Chondrocyte (in vitro differentiated cells): ENCODE measurements at regions not wholly inside any gene's neighbourhood (a gene's known extent, or its start where the extent isn't known, plus 50 kb on each side); places are given as distances from the start of the nearest gene placed in this dataset.

Experiments
- DNase-seq: peaks from one replicate; pipeline ENCODE4 v3.0.0; 2021; ENCODE audit warnings: mixed read lengths, low spot score
- H3K27ac Mint-ChIP-seq: one replicate; pipeline ENCODE4 v1.8.0; 2021; ENCODE audit warnings: mild to moderate bottlenecking, moderate library complexity, mixed read lengths; ENCODE audit not compliant: unreplicated experiment
- H3K27me3 Mint-ChIP-seq: 2 replicates; pipeline ENCODE4 v1.8.0; 2021; ENCODE audit warnings: low read depth, mixed read lengths
- H3K36me3 Mint-ChIP-seq: 2 replicates; pipeline ENCODE4 v1.8.0; 2021; ENCODE audit warnings: low read depth, mixed read lengths
- H3K4me1 Mint-ChIP-seq: 2 replicates; pipeline ENCODE4 v1.8.0; 2021; ENCODE audit warnings: low read depth, mild to moderate bottlenecking, mixed read lengths
- H3K4me3 Mint-ChIP-seq: one replicate; pipeline ENCODE4 v1.8.0; 2021; ENCODE audit warnings: mild to moderate bottlenecking, moderate library complexity, mixed read lengths; ENCODE audit not compliant: unreplicated experiment
- H3K9me3 Mint-ChIP-seq: 2 replicates; pipeline ENCODE4 v1.8.0; 2021; ENCODE audit warnings: low read depth, mixed read lengths
- TF ChIP-seq, protein P1 (sequence below): fragments of 200-600 bp; sonication (generic); IDR thresholded peaks from 2 replicates; pipeline ENCODE4 v1.5.0; 2021; ENCODE audit warnings: antibody characterized with exemption, mild to moderate bottlenecking, moderate library complexity

DNA sequence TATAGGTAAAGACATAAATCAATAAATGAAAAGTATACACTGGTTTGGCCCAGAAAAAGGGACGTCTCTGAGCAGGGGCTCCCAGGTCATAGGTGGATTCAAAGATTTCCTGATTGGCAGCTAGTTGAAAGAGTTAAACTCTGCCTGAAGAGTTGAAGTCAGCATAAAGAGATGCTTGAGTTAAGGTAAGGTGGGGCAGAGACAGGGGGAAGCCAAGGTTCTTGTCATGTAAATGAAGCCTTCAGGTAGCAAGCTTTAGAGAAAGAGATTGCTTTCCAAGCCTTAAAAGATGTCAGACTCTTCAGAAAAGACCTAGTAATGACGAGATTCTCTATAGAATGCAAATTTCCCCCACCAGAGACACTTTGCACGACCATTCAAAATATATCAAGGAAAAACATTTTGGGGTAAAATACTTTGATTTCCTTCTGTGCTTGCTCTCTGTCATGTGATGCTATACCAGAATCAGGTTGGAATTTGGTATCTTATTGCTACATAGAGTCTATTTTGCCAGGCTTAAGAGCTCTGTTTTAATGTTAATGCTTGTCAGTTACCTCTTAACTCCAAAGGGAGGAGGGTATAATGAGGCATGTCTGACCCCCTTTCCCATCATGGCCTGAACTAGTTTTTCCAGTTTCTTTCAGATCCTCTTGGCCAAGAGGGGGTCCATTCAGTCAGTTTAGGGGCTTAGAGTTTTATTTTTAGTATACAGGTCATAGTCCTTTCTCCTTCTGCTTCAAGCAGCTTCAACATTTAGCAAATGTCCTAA lies 429.6 kb downstream of the ADRA2A start:
- peaks cover 2% of the 10 kb centered on the region for H3K27me3 Mint-ChIP-seq
- DNase-seq: no peak
- no peak overlapping the region for H3K4me3 Mint-ChIP-seq
- H3K4me1 Mint-ChIP-seq: no peaks in the 10 kb centered on the region
- no peak overlapping the region for H3K27ac Mint-ChIP-seq
- TF ChIP-seq, protein P1, sequence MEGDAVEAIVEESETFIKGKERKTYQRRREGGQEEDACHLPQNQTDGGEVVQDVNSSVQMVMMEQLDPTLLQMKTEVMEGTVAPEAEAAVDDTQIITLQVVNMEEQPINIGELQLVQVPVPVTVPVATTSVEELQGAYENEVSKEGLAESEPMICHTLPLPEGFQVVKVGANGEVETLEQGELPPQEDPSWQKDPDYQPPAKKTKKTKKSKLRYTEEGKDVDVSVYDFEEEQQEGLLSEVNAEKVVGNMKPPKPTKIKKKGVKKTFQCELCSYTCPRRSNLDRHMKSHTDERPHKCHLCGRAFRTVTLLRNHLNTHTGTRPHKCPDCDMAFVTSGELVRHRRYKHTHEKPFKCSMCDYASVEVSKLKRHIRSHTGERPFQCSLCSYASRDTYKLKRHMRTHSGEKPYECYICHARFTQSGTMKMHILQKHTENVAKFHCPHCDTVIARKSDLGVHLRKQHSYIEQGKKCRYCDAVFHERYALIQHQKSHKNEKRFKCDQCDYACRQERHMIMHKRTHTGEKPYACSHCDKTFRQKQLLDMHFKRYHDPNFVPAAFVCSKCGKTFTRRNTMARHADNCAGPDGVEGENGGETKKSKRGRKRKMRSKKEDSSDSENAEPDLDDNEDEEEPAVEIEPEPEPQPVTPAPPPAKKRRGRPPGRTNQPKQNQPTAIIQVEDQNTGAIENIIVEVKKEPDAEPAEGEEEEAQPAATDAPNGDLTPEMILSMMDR: no peak
- peaks cover 12% of the 10 kb centered on the region for H3K9me3 Mint-ChIP-seq
- no peaks in the 10 kb centered on the region for H3K36me3 Mint-ChIP-seq

DNA sequence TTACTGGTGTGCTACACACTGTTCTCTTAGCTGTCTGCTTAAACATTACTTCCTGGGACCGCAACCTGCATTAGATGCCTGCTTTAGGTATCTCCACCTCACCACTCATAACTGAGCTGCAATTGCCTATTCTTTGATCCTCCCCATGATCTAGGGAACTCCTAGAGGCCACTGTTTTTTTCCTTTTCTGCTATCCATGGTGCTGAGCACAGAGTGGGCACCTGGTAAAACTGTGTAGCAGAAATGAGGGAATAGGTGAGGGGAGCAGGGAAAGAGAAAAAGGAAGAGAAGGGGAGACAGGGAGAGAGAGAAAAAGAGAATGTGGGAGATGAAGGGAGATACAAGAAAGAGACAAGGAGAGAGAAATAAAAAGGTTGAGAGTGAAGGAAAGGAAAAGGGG lies 434.9 kb downstream of the ADRA2A start:
- Mint-ChIP-seq H3K27ac (no peak overlapping the region), H3K4me3 (no peak overlapping the region), H3K27me3 (no peaks in the 10 kb centered on the region), H3K4me1 (no peaks in the 10 kb centered on the region), H3K36me3 (no peaks in the 10 kb centered on the region), H3K9me3 (peaks cover 2% of the 10 kb centered on the region)
- TF ChIP-seq, protein P1: no peak
- no peak for DNase-seq

GRCh38 chr10:111515264-111515663 lies 438.4 kb downstream of the ADRA2A start:
- Mint-ChIP-seq H3K27me3 (no peaks in the 10 kb centered on the region), H3K27ac (no peak overlapping the region)

DNA sequence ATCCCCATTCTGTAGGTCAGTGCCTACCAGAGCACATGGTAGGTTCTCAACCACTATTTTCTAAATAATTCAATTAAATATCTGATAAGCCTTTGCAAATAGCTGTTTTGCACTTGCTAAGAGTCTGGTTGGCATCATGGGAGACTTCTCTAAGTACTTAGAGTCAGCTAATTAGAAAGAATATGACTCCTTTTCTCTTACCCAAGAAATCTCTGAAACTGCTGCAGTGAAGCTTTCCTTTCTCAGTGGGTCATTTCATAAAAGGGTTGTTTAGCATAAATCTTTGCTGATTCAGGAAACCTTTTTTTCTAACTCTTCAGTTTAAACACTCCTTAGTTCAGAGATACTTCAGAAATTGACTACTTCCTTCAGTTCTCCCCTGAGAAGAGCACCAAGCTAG lies 438.9 kb downstream of the ADRA2A start:
- H3K4me1 Mint-ChIP-seq: no peaks in the 10 kb centered on the region
- H3K4me3 Mint-ChIP-seq: no peak overlapping the region
- TF ChIP-seq, protein P1: no peak
- peaks cover 1% of the 10 kb centered on the region for H3K27me3 Mint-ChIP-seq
- H3K9me3 Mint-ChIP-seq: peaks cover 2% of the 10 kb centered on the region
- H3K36me3 Mint-ChIP-seq: no peaks in the 10 kb centered on the region
- H3K27ac Mint-ChIP-seq: no peak overlapping the region
- no peak for DNase-seq

More at GRCh38 chr10:111515264-111515663, 438.4 kb downstream of the ADRA2A start:
- Mint-ChIP-seq H3K36me3 (no peaks in the 10 kb centered on the region), H3K4me3 (no peak overlapping the region), H3K9me3 (peaks cover 2% of the 10 kb centered on the region), H3K4me1 (no peaks in the 10 kb centered on the region)
- TF ChIP-seq, protein P1: no peak
- DNase-seq: no peak

- peaks cover 1% of the 10 kb centered on the region for H3K27me3 Mint-ChIP-seq
- TF ChIP-seq, protein P1: no peak
- H3K4me3 Mint-ChIP-seq: no peak overlapping the region
- no peaks in the 10 kb centered on the region for H3K36me3 Mint-ChIP-seq
- no peak for DNase-seq
- no peak overlapping the region for H3K27ac Mint-ChIP-seq
- no peaks in the 10 kb centered on the region for H3K4me1 Mint-ChIP-seq
- peaks cover 2% of the 10 kb centered on the region for H3K9me3 Mint-ChIP-seq
Observed at GRCh38 chr10:111516144-111516543, 439.3 kb downstream of the ADRA2A start.
